GM18867 (cell line): ENCODE measurements at regions not wholly inside any gene's neighbourhood (a gene's known extent, or its start where the extent isn't known, plus 50 kb on each side); places are given as distances from the start of the nearest gene placed in this dataset.

Experiments
- ATAC-seq: cut with Tn5 transposase; IDR thresholded peaks from one replicate; pipeline ENCODE4 v1.9.1; 2021; ENCODE audit warnings: mild to moderate bottlenecking, moderate library complexity; ENCODE audit not compliant: unreplicated experiment

GRCh38 chr7:45974540-45975360 lies 53.7 kb upstream of the IGFBP3 start:
- ATAC-seq = no peak

GRCh38 chr7:45973725-45974532 lies 52.9 kb upstream of the IGFBP3 start:
- no peak for ATAC-seq

GRCh38 chr7:45972629-45973312 lies 51.7 kb upstream of the IGFBP3 start:
- no peak for ATAC-seq

DNA sequence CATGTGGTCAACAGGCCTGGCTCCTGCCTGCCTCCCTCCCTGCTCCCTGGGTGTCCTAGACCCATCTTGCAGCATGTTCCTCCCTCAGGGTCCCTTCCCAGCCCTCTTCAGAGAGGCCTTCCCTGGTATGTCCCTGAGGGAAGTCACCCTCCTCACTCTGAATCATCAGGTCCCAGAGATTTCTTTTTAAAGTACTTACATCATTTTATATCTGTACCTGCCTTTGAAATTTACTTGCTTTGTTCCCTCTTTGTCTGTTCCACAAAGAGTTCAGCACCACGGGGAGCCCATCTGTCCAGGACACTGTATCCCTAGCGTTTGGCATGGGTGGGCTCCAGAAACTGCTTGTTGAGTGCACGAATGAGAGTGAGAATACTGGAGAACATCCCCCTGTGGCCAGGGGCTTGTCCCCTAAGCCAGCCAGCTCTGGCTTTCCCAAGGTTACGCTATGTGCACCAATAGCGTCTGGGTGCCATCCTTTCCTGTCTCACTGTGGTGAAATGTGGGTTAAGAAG lies 50.6 kb upstream of the IGFBP3 start:
- no peak for ATAC-seq

- no peak for ATAC-seq
Measured at GRCh38 chr7:45971171-45971570, 50.1 kb upstream of the IGFBP3 start.
